Erythroblast (primary cell): ENCODE measurements at regions not wholly inside any gene's neighbourhood (a gene's known extent, or its start where the extent isn't known, plus 50 kb on each side); places are given as distances from the start of the nearest gene placed in this dataset.

ENCODE experiments used
- GATA1 ChIP-seq: IDR thresholded peaks from 2 replicates; pipeline ENCODE4 v1.6.1; 2011; ENCODE audit warnings: low read depth, mild to moderate bottlenecking, control low read depth, low read length, moderate library complexity
- POLR2A ChIP-seq: IDR thresholded peaks from 2 replicates; pipeline ENCODE4 v1.6.1; 2011; ENCODE audit warnings: mild to moderate bottlenecking, low read length

DNA sequence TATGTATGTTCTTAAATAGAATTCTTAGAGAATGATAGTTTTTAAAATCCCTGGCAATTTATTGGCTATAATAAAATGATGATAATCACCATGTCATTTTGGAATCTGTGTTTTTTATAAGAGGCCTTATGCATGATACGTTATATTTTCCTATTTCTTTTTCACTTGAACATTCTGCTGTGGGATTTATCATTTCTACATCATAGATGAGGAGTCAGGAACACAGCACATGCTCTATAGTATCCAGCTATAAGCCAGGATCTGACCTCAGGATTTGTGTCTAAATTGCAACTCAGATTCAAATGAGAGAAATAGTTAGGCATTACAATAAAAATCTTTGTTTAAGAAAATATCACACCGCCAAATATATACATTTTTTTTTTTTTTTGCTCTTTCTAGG, 928.0 kb downstream of the EFNB2 start:
- TF ChIP-seq POLR2A (no peak), GATA1 (no peak)
